NCI-H187 (cell line): ENCODE measurements at regions not wholly inside any gene's neighbourhood (a gene's known extent, or its start where the extent isn't known, plus 50 kb on each side); places are given as distances from the start of the nearest gene placed in this dataset.
"Not testable (repeated sequence)": the region's sequence is repeated elsewhere in the genome, so short reads cannot be mapped to it uniquely, and the experiment has no call there.

ENCODE experiments used
- DNase-seq, 2 experiments: peaks; one replicate each; lab custom pipeline; 2025; lab: John Stamatoyannopoulos, UW

DNA sequence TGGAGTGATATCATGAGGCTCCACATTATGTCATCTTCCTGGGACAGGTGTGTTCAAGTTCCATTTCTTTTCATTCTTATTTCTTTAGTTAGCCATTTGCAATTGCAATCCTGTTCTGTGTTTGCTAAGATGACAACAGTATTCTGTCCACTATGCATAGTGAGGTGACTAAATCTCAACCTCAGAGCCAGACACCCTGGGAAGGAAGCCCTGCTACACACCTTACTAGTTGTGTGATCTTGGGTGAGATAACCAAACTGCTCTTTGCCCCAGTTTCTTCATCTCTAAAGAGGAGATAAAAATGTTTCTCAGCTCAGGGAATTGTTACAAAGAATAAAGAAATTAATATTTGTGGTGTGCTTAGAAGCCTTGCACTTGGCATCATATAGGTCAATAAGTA lies 215.1 kb upstream of the RPS23 start:
- DNase-seq, result no peak

DNA sequence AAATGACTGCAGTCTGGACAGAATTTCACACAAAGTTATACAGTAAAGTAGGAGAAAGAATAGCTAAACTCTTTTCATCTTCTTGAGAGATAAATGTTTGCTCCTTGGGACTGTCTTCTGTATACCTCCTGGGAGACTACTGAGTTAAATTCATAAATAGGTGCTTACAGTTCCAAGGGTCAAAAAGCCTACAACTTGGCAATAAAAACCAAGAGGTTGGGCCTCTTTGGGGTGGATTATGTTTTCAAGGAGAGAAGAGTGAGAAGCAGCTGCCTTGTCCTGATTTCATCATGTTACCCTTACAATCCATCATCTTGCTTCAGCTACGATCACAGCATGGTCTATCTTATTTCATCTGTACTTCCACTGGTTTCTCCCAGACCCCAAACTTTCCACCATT lies 213.2 kb upstream of the RPS23 start:
- DNase-seq, result no peak

DNA sequence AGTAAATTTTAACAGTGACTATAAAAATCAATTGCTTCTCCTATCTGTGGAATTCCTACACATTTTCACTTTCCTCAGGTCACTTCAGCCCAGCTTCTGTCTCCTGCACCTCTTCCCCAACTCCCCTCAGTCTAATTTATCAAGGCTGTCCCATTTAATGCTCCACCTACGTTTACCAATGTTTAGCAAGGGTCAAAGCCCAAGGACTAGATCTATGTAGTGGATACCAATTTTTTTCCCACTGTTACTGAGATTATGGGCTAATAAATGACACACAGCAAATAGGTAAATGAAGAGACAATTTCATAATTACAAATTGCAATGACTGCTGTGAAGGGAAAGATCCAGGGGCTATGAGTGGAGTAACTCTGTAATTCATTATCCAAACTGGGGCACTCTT lies 211.5 kb upstream of the RPS23 start:
- no peak for DNase-seq

DNA sequence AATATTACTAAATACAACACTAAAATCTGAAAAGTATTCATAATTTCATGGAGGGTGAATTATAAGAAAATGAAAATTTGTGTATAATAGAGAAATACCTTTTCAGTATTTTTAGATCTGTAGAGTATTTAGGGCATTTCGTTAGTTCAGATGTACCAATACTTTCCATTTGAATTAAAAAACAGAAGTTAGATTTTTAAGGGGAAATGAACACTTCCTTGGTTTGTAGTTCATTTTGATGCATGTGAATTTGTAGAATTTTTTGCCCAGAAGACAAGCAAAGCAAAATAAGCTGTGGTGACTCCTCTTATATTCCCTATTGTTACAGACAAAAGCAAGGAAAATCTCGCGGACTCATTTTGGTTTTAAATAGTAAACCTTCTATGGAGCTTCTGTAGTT lies 209.0 kb upstream of the RPS23 start:
- no peak for DNase-seq

DNA sequence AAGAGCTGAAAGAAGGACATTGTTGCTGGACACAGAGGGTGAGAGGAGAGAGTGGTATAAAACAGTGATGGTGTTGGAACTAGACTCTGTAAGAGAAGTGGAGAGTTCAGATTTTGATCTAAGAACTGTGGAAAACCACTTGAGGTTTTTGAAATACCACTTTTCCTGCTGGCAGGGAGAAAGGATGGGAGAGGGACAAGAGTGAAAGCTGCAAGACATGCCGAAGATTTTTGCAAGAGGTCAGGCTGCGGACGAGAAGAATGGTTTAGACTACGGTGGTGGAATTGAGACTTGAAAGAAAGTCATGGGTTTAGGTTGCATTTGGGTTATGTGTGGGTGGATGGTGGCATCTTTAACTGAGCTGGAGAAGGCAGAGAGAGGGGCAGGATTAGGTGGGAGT lies 202.2 kb upstream of the RPS23 start:
- no peak for DNase-seq

DNA sequence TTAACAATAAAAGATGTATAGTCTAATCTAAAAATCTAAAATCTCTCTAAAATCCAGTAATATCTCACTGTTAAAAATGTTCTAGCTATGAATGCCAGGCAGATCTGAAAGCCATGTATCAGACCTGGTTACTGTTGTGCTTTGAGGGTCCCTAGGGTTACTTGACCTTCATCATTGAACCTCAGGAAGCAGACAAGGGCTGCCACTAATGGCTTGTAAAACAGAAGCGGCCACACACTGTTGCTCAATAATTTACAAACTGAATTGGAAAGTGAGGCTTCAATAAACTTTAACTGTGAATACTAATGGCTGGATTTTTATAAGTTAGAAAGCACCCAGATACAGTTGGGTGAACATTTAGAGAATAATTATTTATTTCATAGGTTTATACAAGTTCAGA lies 198.0 kb upstream of the RPS23 start:
- no peak for DNase-seq

DNA sequence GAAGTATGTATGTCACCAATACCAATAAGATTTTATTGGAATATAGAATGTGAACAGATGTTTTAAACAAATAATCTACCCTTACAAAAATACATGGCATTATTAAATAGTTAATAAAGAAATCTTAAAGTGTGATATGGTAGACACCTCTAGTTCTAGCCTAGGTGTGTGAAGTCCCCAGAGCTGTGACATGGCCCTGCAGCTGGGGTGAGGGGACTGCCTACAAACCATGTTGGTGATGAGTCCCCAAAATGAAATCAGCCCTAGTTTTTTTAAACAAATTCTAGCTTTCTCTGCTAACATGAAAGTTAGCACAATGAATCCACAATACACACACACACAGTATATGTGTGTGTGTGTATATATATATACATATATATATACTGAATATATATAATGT lies 195.1 kb upstream of the RPS23 start:
- no peak for DNase-seq

DNA sequence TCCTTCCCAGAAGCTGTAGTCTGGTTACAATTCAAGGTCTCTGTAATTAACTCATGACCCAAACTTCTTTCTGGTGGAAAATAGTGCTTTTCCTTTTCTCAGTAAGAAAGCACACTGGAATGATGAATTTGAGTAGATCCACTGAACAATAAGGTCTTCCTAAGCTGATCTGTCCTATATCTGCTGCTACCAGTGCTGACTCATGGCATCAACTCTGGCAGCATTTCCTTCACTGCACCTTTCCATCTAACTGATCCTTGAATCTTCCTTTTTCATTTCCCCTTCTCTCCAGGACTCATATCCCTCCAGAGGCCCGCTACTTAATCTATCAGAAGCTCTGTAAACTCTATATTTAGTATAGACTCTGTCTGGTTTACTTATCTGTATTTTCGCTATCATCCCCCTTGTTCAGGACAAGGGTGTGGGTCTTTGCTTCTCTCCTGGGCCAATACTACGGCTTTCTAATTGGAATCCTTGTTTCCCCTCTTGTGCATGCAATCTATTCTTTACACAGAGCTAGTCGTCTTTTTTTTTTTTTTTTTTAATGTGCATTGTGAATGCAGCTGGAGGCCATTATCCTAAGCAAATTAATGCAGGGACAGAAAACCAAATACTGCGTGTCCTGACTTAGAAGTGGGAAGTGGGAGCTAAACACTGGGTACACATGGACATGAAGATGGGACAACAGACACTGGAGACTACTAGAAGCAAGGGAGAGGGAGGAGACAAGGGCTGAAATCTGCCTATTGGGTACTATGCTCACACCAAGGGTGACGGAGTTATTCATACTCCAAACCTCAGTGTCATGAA lies 192.2 kb upstream of the RPS23 start:
- no peak for DNase-seq

DNA sequence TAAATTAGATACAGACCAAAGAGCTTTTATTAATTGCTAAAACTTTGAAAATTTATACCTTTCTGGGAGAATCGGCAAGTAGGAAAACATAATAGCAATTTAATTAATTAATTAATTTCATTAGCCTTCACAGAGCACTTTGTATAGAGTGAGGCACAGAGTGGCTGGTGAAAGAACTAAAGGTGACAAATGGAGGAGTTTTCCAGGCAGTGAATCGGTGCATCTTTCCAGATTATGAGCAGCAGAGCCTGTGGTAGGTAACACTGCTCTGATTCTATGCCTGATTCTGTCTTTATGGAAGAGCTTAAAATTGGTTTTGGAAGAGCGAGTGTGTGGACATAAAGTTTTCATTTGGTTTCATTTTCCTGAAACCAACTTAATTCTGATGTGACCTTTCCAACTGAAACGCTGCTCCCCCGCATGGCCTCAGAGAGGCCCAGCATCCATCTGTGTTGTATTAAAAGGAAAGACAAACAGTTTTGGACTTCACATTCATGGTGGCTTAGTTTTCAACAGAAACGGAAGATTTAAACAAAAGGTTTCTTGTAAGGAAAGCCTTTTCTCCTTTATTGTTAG lies 188.9 kb upstream of the RPS23 start:
- DNase-seq, result no peak

DNA sequence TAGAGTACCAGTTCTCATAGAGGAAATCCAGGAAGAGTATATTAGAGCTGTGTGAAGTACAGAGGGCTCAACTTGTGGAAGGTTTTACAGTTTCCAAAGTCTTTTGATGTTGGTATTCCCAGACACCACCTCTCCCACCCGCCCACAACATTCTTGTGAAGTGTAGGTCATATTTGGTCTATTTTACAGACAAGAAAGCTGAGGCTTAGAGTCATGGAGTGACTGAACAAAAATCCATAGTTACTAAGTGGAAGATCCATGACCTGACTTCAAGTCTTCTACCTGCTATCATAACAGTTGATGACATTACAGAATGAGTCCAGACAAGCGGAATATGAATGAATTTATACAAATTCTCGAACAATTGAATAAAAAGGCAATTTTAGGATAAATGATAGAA lies 187.1 kb upstream of the RPS23 start:
- no peak for DNase-seq

DNA sequence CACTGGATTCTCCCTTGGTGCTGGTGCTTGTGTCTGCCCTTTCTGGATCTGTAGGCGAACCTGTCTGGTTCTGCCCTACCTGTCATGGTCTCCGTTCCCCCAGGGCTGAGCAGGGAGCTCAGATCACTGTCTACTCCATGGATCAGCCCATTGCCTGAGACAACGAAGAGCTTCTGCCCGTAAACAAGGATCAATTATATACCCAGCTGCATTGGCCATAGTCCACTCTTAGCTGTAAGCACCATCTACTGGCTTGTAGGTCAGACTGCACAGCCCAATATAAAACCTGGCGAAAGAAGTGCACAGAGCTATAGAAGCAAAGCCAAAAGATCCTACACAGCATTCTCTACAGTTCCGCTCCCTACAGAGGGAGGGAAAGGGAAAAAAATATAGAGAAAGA lies 181.5 kb upstream of the RPS23 start:
- DNase-seq, result no peak

DNA sequence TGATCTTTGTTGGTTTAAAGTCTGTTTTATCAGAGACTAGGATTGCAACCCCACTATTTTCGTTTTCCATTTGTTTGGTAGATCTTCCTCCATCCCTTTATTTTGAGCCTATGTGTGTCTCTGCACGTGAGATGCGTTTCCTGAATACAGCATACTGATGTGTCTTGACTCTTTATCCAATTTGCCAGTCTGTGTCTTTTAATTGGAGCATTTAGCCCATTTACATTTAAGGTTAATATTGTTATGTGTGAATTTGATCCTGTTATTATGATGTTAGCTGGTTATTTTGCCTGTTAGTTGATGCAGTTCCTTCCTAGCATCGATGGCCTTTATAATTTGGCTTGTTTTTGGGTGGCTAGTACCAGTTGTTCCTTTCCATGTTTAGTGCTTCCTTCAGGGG lies 177.2 kb upstream of the RPS23 start:
- not testable (repeated sequence) for DNase-seq

DNA sequence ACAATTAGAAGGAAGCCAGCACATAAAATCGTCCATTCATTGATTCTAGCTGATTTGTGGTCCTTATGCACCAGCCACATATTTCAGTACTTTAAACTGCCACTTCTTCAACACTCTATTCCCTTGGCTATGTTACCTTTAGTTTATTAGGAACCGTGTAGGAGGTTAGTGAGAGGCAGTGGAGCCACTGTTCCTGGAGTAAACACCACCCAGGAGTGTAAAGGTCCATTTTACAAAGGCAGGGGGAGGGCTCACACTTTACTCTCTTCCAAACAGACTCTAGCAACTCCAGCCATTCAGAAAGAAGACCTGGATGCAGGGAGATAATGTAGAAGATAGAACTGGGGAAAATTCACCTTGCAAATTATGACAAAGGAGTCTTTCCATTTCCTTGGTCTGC lies 170.2 kb upstream of the RPS23 start:
- no peak for DNase-seq

DNA sequence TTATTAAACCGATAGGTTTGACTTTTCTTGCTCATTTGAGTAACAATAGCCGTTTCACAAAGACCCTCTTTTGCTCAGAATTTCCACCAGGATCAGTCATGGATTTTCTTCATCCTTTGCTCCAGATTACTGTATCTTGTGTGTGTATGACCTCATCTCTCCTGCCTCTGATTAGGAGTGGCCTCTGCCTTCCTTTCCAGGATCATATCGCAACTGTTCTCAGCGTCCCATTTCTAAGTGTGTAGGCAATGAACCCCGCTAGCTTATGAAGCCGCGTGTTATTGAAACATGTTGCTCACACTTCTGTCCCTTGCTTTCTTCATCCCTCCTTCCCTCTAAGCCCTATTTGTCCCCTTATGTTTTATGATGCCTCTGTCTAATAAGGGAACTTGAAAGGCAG lies 169.8 kb upstream of the RPS23 start:
- no peak for DNase-seq

DNA sequence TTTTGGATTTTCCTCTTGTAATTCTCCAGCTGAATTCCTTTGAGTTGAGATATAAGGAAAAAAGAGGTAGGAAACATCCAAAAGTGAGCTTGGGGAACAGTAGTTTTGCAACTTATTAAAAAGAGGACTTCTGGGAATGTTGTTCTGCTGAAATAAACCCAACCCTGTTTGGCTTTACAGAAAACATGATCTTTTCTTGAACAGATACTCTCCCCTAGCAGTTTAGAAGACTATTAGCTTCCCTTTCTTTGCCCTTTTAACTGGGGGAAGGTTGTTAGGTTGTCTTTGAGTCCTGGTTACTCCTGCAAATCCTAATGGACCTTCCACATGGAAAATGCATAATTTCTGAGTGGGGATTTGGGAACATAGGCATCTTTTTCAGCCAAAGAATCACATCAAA lies 168.7 kb upstream of the RPS23 start:
- no peak for DNase-seq

DNA sequence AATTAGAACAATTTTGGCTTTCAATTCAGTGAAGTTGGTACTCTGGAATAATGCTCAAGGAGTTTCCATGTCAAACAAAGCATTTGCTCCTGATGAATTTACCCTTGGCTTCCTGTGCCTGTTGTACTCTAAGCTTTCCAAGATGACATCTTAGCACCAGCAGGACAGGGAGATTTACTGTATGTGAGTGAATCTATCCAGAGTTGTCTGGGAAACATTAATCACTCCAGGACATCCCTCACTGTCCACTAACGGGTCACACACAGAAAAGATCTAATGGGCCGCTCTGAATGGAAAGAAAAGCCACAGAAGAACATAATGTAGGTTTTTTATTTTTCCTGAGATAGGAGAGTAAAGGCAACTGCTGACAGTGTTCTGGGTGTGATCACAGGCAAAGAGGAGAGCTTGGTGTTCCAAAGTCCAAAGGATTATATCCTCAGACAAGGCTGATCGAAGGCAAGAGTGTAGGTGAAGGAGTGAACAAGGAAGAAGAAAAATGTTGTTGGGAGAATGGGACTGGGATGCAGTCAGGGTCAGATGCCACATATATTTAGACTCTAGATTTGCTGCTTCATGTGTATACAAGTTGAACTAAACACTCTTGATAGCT lies 167.7 kb upstream of the RPS23 start:
- DNase-seq, result no peak

DNA sequence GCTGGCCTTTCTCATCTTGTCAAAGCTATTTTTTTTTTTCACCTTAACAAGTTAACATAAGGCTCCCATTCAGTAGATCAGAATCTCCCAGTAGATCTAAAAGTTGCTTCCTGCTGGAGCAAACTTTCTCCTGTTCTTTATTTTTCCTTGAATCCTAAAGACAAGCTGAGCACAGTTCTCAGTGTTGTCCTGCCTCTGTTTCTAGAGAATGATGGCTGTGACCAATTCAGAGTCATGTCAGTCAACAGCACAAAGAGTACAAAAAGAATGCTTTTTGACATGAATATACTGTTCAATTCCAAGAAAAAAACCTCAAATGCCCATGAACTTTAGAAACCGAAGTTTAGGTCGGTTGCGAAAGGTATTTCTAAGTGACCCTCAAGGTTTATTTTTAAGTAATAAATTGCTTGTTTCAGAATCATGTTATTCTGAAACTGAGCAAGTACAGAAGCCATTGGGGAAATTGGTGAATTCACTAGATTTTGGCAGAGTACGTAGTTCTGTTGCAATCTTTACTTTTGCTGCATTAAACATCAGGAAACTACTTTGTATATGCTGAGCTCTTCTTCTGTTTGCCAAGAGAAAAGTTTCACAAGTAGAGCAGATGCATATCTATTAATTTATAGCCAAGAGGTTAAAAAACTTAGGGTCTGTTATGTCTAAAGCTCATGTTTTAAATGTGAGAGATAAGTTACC lies 161.7 kb upstream of the RPS23 start:
- DNase-seq, result no peak

DNA sequence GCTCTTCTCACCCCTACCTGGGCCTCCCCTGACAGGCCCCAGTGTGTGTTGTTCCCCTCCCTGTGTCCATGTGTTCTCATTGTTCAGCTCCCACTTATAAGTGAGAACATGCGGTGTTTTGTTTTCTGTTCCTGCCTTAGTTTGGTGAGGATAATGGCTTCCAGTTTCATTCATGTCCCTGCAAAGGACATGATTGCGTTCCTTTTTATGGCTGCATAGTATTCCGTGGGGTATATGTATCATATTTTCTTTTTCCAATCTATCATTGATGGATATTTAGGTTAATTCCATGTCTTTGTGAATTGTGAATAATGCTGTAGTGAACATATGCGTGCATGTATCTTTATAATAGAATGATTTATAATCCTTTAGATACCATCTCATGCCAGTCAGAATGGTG lies 159.4 kb upstream of the RPS23 start:
- DNase-seq, result not testable (repeated sequence)

DNA sequence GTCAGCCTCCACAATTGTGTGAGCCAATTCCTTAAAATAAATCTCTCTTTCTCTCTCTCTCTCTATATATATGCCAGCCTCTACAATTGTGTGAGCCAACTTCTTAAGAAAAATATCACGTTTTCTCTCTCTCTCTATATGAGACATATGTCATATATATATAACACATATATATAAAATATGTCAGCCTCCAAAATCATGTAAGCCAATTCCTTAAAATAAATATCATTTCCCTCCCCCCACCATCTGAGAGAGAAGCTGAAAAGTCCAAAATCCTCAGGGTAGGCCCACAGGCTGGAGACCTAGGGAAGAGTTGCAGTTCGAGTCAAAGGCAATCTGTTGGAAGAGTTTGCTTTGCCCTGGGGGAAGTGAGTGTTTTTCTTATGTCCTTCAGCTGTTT lies 158.1 kb upstream of the RPS23 start:
- no peak for DNase-seq

DNA sequence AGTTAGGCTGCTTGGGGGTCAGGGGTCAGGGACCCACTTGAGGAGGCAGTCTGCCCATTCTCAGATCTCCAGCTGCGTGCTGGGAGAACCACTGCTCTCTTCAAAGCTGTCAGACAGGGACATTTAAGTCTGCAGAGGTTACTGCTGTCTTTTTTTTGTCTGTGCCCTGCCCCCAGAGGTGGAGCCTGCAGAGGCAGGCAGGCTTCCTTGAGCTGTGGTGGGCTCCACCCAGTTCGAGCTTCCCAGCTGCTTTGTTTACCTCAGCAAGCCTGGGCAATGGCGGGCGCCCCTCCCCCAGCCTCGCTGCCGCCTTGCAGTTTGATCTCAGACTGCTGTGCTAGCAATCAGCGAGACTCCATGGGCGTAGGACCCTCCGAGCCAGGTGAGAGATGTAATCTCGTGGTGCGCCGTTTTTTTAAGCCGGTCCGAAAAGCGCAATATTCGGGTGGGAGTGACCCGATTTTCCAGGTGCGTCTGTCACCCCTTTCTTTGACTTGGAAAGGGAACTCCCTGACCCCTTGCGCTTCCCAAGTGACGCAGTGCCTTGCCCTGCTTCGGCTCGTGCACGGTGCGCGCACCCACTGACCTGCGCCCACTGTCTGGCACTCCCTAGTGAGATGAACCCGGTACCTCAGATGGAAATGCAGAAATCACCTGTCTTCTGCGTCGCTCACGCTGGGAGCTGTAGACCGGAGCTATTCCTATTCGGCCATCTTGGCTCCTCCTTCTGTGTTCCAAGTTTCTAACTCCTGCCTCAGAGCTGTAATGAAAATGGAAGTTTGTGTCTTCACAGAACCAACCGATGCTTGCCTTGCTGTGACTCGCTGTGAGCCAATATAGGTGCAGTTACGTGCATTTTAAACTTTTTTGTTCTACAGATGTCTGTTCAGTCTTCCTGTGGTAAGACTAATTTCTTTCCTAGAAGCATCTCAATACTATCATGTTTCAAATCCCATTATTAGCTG lies 156.8 kb upstream of the RPS23 start:
- DNase-seq, result not testable (repeated sequence)

DNA sequence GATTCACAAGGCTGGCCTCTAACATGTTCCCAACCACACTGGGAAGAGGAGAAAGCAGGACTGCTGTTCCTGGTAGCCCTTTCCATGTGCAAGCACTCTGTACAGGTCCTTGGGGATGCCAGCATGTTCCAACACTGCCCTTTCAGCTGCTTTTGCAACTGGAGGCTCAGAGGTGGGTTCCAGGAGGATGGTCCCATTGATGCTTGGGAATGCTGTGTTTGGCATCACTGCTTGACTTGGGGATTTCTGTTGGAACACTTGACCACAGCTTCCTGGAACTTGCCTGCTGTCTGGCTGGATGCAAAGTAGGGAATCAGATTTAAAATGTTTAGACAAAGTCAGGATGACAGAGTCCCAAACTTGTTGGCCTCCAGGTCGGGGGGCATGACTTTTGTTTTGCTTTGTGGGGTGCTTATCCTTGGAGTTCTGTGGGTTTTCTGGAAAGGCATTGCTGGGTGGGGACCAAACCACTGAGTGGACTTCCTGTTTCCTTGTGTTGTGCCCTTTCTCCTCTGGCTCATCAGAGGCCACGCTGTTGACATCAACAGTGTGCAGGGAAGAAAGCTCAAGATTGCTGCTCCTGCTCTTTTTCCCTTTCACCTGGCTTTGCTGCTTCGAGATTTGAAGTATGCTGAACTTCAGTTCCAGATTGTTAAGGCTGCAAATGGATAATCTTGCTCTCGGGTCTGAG lies 148.5 kb upstream of the RPS23 start:
- no peak for DNase-seq
